ENCODE measurements at regions not wholly inside any gene's neighbourhood (a gene's known extent, or its start where the extent isn't known, plus 50 kb on each side); places are given as distances from the start of the nearest gene placed in this dataset.
"Not testable (repeated sequence)": the region's sequence is repeated elsewhere in the genome, so short reads cannot be mapped to it uniquely, and the experiment has no call there.

GRCh38 chr6:150680510-150680909, 80.8 kb downstream of the PLEKHG1 start:
- DNase-seq (ENCODE audit: low spot score): no peak
- in situ Hi-C loops (cut with HindIII; ENCODE audit: low sequenced_read_pairs): no loop called here

- no peak for DNase-seq (ENCODE audit: low spot score)
These were observed 82.1 kb downstream of the PLEKHG1 start for GRCh38 chr6:150681578-150682395.

GRCh38 chr6:150683320-150683719, 83.6 kb downstream of the PLEKHG1 start:
- DNase-seq (ENCODE audit: low spot score): no peak
- in situ Hi-C loops (cut with HindIII; ENCODE audit: low sequenced_read_pairs): no loop called here

More at GRCh38 chr6:150681578-150682395, 82.1 kb downstream of the PLEKHG1 start:
- in situ Hi-C loops (cut with HindIII; ENCODE audit: low sequenced_read_pairs): no loop called here

GRCh38 chr6:150684161-150684560, 84.5 kb downstream of the PLEKHG1 start:
- no peak for DNase-seq (ENCODE audit: low spot score)
- in situ Hi-C loops (cut with HindIII; ENCODE audit: low sequenced_read_pairs): no loop called here

GRCh38 chr6:150684714-150685459, 85.2 kb downstream of the PLEKHG1 start:
- no peak for DNase-seq (ENCODE audit: low spot score)
- in situ Hi-C loops (cut with HindIII; ENCODE audit: low sequenced_read_pairs): no loop called here

GRCh38 chr6:150685860-150686259, 86.2 kb downstream of the PLEKHG1 start:
- DNase-seq (ENCODE audit: low spot score): no peak
- in situ Hi-C loops (cut with HindIII; ENCODE audit: low sequenced_read_pairs): no loop called here

GRCh38 chr6:150686566-150686965, 86.9 kb downstream of the PLEKHG1 start:
- DNase-seq (ENCODE audit: low spot score): no peak
- in situ Hi-C loops (cut with HindIII; ENCODE audit: low sequenced_read_pairs): no loop called here

- in situ Hi-C loops (cut with HindIII; ENCODE audit: low sequenced_read_pairs): no loop called here
- no peak for DNase-seq (ENCODE audit: low spot score)
These were observed 87.8 kb downstream of the PLEKHG1 start for GRCh38 chr6:150687508-150687907.

- in situ Hi-C loops (cut with HindIII; ENCODE audit: low sequenced_read_pairs): no loop called here
- DNase-seq (ENCODE audit: low spot score): no peak
These were observed 90.4 kb downstream of the PLEKHG1 start for GRCh38 chr6:150689900-150690590.

- in situ Hi-C loops (cut with HindIII; ENCODE audit: low sequenced_read_pairs): no loop called here
- no peak for DNase-seq (ENCODE audit: low spot score)
These were observed 91.0 kb downstream of the PLEKHG1 start for GRCh38 chr6:150690681-150691080.

GRCh38 chr6:150691463-150691862, 91.8 kb downstream of the PLEKHG1 start:
- no peak for DNase-seq (ENCODE audit: low spot score)
- in situ Hi-C loops (cut with HindIII; ENCODE audit: low sequenced_read_pairs): no loop called here

- in situ Hi-C loops (cut with HindIII; ENCODE audit: low sequenced_read_pairs): no loop called here
- no peak for DNase-seq (ENCODE audit: low spot score)
These were observed 92.9 kb downstream of the PLEKHG1 start for GRCh38 chr6:150692604-150693003.

GRCh38 chr6:150694889-150695288, 95.2 kb downstream of the PLEKHG1 start:
- in situ Hi-C loops (cut with HindIII; ENCODE audit: low sequenced_read_pairs): no loop called here
- DNase-seq (ENCODE audit: low spot score): no peak

GRCh38 chr6:150695652-150696051, 96.0 kb downstream of the PLEKHG1 start:
- DNase-seq (ENCODE audit: low spot score): no peak
- in situ Hi-C loops (cut with HindIII; ENCODE audit: low sequenced_read_pairs): no loop called here

- DNase-seq (ENCODE audit: low spot score): no peak
- in situ Hi-C loops (cut with HindIII; ENCODE audit: low sequenced_read_pairs): no loop called here
These were observed 96.5 kb downstream of the PLEKHG1 start for GRCh38 chr6:150696190-150696589.

GRCh38 chr6:150696918-150697317, 97.2 kb downstream of the PLEKHG1 start:
- DNase-seq (ENCODE audit: low spot score); in situ Hi-C loops (cut with HindIII; ENCODE audit: low sequenced_read_pairs): not testable (repeated sequence)

GRCh38 chr6:150697515-150697914, 97.8 kb downstream of the PLEKHG1 start:
- in situ Hi-C loops (cut with HindIII; ENCODE audit: low sequenced_read_pairs): no loop called here
- DNase-seq (ENCODE audit: low spot score): no peak

GRCh38 chr6:150698391-150698790, 98.7 kb downstream of the PLEKHG1 start:
- DNase-seq (ENCODE audit: low spot score): no peak
- in situ Hi-C loops (cut with HindIII; ENCODE audit: low sequenced_read_pairs): no loop called here

- in situ Hi-C loops (cut with HindIII; ENCODE audit: low sequenced_read_pairs): no loop called here
- no peak for DNase-seq (ENCODE audit: low spot score)
These were observed 103.0 kb downstream of the PLEKHG1 start for GRCh38 chr6:150702675-150703074.

Data from G401 (cell line).